Breast epithelium (tissue), 3 donors: ENCODE measurements at regions not wholly inside any gene's neighbourhood (a gene's known extent, or its start where the extent isn't known, plus 50 kb on each side); places are given as distances from the start of the nearest gene placed in this dataset.

Experiments used
- CTCF ChIP-seq, 3 donors: fragments of 450-650 bp; IDR thresholded peaks; one replicate each; pipeline ENCODE4 v1.5.1; 2016 to 2017; ENCODE audit warnings: antibody characterized with exemption in 3 of 3, mild to moderate bottlenecking in 3 of 3, moderate library complexity in 3 of 3
- POLR2A ChIP-seq: fragments of 450-650 bp; IDR thresholded peaks from one replicate; pipeline ENCODE4 v1.6.1; 2016; ENCODE audit warnings: antibody characterized with exemption, mild to moderate bottlenecking, moderate library complexity

DNA sequence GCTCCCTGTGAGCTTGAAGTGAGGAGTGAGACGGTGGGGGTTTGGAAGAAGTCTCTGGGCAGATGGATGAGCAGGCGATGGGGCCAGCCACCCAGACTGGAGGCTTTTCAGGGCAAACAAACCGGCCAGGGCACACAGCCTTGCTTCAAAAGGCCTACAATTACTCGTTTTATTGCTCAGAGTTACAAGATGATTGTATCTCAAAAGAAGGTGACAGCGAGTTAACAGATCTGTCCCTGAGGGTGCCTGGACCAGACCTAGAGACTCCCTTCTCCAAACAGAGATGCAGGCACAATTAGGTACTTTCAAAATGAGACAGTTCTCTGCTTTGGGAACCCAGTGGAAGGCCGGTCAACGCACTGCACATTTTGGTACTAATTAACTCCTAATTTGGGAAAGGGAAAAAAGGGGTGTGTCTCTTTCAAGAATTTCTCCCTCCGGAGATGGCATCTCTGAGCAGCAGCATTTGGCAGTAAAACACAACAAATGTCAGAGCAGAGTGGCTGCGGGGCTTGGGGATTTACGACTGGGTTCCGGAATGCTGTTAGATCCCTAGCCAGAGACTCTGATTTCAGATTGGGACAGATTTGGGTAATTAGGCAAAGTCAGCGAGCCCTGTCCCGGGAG, 226.7 kb downstream of the TTC32 start:
- TF ChIP-seq POLR2A (no peak), CTCF (IDR thresholded peaks at IDR 0.05) (no peak)
